Glomerular endothelial cell (primary cell): ENCODE measurements at regions not wholly inside any gene's neighbourhood (a gene's known extent, or its start where the extent isn't known, plus 50 kb on each side); places are given as distances from the start of the nearest gene placed in this dataset.
"Not testable (repeated sequence)": the region's sequence is repeated elsewhere in the genome, so short reads cannot be mapped to it uniquely, and the experiment has no call there.

Experiments used
- DNase-seq: peaks from one replicate; pipeline ENCODE4 v3.0.0-alpha.2; 2011; ENCODE audit warnings: low read depth, low spot score; ENCODE audit errors: extremely low read depth

GRCh38 chr2:87311896-87312441 lies 290.3 kb upstream of the PLGLB1 start:
- not testable (repeated sequence) for DNase-seq

DNA sequence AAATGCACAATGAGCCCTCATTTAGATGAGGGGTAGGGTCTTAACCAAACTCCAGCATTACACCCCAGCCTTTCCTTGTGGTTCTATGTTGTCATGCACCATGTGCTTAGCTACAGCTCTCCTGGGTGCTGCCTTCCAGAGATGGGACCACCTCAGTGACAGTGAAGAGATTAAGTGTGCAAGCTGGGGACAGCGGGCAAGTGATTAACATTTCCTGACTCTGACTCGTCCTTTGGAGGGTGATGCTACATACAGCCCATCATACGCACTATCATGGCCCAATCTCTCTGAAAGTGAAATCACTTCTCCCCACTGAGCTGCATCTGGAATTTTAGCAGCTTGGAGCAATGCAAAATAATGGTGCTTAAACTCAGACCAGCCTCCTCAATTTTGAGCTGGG lies 293.0 kb upstream of the PLGLB1 start:
- not testable (repeated sequence) for DNase-seq

DNA sequence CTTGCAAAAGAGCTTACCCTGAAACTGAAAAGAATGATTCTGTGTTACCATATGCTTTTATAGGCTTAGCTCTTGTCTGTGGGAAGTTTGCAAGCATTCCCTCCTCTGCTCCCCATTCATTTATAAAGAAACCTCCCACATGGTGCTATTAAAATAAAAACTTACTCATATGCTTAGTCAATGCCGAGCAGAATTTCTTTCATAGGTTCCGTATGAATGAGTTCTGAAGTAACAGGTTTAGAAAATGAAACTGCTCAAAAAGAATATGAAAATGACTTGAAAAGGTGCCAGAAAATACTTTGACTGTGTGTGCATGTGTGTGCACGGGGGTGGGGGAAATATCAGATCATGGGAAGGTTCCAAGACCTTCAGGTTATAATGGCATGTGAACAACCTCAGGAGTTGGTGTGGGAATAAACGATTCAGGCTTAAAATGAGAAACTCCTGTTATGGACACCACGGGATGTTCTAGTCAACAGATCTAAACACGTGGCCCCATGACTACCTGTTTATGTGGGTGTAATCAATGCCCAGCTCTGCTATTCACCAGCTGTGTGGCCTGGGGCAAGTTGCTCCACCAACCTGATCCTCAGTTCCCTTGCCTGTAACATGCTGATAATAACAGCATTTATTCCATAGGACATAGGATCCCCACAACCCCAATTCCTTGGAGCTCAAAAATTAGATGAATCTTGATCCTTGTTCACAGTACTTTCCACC lies 293.7 kb upstream of the PLGLB1 start:
- not testable (repeated sequence) for DNase-seq

GRCh38 chr2:87317193-87317592 lies 295.5 kb upstream of the PLGLB1 start:
- DNase-seq, result not testable (repeated sequence)

- DNase-seq, result not testable (repeated sequence)
Observed at GRCh38 chr2:87318814-87319491, 297.3 kb upstream of the PLGLB1 start.

- not testable (repeated sequence) for DNase-seq
Observed at GRCh38 chr2:87319705-87320104, 298.1 kb upstream of the PLGLB1 start.

DNA sequence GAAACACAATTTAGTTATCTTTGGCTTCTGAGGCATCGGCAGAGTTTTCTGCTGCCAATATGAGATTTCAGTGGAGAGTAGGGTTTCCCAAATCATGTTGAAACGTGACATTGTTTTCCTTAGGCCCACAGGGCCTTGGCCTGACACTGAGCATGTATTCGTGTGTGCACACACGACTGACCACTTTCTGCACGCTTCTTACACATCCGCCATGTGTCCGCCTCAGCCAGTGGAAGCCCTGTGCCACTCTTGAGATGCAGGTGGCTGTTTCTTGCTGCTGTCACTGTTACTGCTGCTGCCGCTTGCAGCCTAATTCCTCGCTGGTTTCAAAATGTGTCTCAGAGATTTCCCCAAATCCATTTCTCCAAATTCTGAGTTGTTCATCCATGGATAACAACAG lies 299.6 kb upstream of the PLGLB1 start:
- DNase-seq, result not testable (repeated sequence)

GRCh38 chr2:87324335-87325041 lies 302.8 kb upstream of the PLGLB1 start:
- DNase-seq, result not testable (repeated sequence)

DNA sequence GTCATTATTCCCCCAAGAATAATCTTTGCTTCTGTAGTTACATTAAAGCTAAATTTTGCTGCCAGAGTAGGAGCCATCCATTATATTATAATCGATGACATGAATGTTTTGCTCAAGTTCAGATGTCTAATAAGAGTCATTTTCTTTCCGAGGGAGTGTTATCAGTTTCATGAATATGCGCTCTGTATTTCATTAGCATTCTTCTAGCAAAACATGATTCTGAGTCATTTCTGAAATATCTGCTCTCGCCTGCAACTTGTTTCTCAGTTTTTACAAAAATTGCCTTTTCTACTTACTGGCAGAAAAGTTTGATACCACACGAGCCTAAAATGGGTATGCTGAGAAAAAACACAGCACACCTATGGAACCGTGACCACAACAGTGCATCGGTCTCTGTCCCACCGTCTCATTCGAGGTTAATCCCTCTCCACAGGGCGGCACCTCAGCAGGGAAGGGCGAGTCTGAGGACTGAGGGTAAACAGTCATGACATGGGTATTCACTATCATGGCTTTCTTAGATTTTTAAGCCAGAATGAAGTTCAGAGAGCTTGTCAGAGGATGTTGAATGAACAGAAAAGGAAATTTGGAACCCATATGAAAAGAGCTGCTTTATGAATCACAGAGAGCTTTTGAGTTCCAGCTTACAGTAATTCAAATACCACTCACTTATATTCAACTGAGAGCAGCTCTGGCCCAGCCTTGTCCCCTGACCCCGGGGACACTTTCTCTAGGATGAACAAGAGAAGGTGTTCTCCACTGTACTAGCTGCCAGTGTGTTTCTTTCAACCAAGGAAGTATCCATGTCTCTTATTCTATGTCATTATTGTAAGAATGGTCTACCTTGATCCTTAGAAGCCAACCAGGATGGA lies 303.6 kb upstream of the PLGLB1 start:
- not testable (repeated sequence) for DNase-seq

DNA sequence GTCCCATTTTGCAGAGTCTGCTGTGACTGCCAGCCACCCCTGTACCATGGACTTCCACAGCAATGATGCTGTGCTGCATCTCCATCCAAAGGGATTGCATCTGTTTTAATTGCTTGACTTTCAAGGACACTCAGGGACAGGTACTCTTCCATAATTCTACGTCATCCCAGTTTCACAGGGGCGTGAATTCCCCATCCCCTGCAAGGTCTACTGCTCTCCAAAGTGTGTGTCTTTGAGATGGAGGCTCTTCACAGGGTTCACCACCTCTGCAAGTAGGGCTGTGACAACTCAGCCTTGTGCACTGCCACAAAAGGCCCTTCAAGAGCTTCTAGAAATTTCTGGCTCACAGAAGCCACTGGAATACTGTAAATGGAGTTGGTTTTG lies 304.3 kb upstream of the PLGLB1 start:
- DNase-seq, result not testable (repeated sequence)

GRCh38 chr2:87326754-87327153 lies 305.1 kb upstream of the PLGLB1 start:
- not testable (repeated sequence) for DNase-seq

GRCh38 chr2:87327648-87328371 lies 306.2 kb upstream of the PLGLB1 start:
- not testable (repeated sequence) for DNase-seq

- DNase-seq, result not testable (repeated sequence)
Observed at GRCh38 chr2:87329529-87329928, 307.9 kb upstream of the PLGLB1 start.

DNA sequence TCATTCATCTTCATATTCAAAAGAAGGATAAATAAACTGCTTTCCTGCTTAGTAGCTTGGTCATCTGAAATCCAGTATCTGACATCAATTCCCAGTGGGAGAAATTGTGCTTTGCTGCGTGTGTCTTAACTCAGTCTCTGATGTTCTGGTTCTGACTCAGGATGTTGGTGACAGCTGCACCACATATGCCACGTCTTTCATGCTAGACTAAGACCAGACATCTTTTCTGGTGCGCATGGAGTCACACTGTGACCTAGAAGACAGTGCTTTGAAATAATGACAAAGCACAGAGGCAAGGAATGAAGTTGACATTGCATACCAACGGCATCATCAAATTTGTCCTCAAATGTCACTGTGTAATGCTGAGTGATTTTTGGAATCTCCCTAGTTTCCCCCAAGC lies 308.8 kb upstream of the PLGLB1 start:
- DNase-seq, result not testable (repeated sequence)

GRCh38 chr2:87331940-87332583 lies 310.4 kb upstream of the PLGLB1 start:
- not testable (repeated sequence) for DNase-seq

GRCh38 chr2:87334888-87335287 lies 313.2 kb upstream of the PLGLB1 start:
- DNase-seq, result not testable (repeated sequence)

- not testable (repeated sequence) for DNase-seq
Observed at GRCh38 chr2:87338998-87339397, 317.4 kb upstream of the PLGLB1 start.

DNA sequence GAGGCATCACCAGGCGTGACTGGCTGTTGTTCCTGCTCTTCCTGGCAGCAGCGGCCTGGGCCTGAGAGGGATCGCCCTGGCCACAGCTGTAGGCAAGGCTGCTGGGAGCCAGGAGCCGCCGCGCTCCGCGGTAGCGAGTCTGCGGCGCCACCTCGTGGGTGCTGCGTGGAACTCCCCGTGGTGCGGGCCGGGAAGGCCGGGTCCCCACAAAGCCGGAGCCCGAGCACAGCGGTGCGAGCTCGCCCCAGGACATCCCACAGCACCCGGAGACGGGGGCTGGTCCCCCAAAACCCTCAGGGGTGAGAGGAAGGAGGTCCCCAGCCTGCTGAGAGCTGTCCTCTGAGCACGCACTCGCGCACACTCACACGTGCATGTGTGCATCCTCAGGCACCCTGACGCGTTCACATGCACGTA lies 320.0 kb upstream of the PLGLB1 start:
- not testable (repeated sequence) for DNase-seq

DNA sequence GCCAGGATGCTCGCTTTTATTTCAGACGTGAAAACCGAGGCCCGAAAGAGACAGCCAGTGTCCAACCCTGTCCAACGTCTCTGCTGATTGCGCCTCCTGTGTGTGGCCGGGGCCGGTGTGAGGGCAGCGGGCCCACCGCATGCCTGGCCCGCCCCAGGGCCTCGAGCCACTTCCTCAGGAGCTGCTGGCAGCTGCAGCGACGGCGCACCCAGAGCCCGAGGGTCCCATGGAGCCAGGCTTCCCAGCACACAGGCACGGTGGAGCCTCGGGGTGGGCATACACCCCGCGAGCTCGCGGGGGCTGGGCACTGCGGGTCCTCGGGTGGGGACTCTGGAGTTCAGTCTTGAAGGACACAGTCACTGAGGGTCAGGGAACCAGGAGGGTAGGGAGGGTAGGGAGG lies 320.5 kb upstream of the PLGLB1 start:
- not testable (repeated sequence) for DNase-seq
